ENCODE measurements at regions not wholly inside any gene's neighbourhood (a gene's known extent, or its start where the extent isn't known, plus 50 kb on each side); places are given as distances from the start of the nearest gene placed in this dataset.
A peak's percentile ranks its signal among the peaks of the same experiment; 100 is the strongest.
"Not testable (repeated sequence)": the region's sequence is repeated elsewhere in the genome, so short reads cannot be mapped to it uniquely, and the experiment has no call there.

- H3K27ac Mint-ChIP-seq, result no peak overlapping the region
- no peak for ATAC-seq
- H3K36me3 Mint-ChIP-seq, result no peaks in the 10 kb centered on the region
- H3K4me1 Mint-ChIP-seq, result no peaks in the 10 kb centered on the region
- no peak overlapping the region for H3K4me3 Mint-ChIP-seq
- H3K9me3 Mint-ChIP-seq, result no peaks in the 10 kb centered on the region
- no peaks in the 10 kb centered on the region for H3K27me3 Mint-ChIP-seq
Measured at GRCh38 chr2:111616651-111617218, 267.3 kb downstream of the ANAPC1 start.

- H3K4me3 Mint-ChIP-seq, result no peak overlapping the region
- no peaks in the 10 kb centered on the region for H3K36me3 Mint-ChIP-seq
- no peaks in the 10 kb centered on the region for H3K4me1 Mint-ChIP-seq
- H3K27ac Mint-ChIP-seq, result no peak overlapping the region
- H3K9me3 Mint-ChIP-seq, result no peaks in the 10 kb centered on the region
- no peaks in the 10 kb centered on the region for H3K27me3 Mint-ChIP-seq
- no peak for ATAC-seq
Measured at GRCh38 chr2:111617299-111618225, 266.4 kb downstream of the ANAPC1 start.

- H3K27me3 Mint-ChIP-seq, result no peaks in the 10 kb centered on the region
- no peaks in the 10 kb centered on the region for H3K9me3 Mint-ChIP-seq
- H3K36me3 Mint-ChIP-seq, result no peaks in the 10 kb centered on the region
- no peak overlapping the region for H3K27ac Mint-ChIP-seq
- H3K4me1 Mint-ChIP-seq, result no peaks in the 10 kb centered on the region
- ATAC-seq, result no peak
- H3K4me3 Mint-ChIP-seq, result no peak overlapping the region
Measured at GRCh38 chr2:111618226-111618977, 265.6 kb downstream of the ANAPC1 start.

- no peaks in the 10 kb centered on the region for H3K36me3 Mint-ChIP-seq
- H3K9me3 Mint-ChIP-seq, result no peaks in the 10 kb centered on the region
Measured at GRCh38 chr2:111618978-111619902, 264.8 kb downstream of the ANAPC1 start.

GRCh38 chr2:111620281-111620680 lies 263.7 kb downstream of the ANAPC1 start:
- H3K9me3 Mint-ChIP-seq, result no peaks in the 10 kb centered on the region
- no peak for ATAC-seq
- H3K36me3 Mint-ChIP-seq, result no peaks in the 10 kb centered on the region
- no peak overlapping the region for H3K27ac Mint-ChIP-seq
- H3K27me3 Mint-ChIP-seq, result no peaks in the 10 kb centered on the region
- H3K4me3 Mint-ChIP-seq, result no peak overlapping the region
- peaks cover 10% of the 10 kb centered on the region for H3K4me1 Mint-ChIP-seq

More at GRCh38 chr2:111618978-111619902, 264.8 kb downstream of the ANAPC1 start:
- H3K4me1 Mint-ChIP-seq, result peaks cover 4% of the 10 kb centered on the region
- H3K27ac Mint-ChIP-seq, result no peak overlapping the region
- no peak for ATAC-seq
- H3K27me3 Mint-ChIP-seq, result no peaks in the 10 kb centered on the region
- no peak overlapping the region for H3K4me3 Mint-ChIP-seq

- Mint-ChIP-seq H3K36me3 (no peaks in the 10 kb centered on the region), H3K27me3 (no peaks in the 10 kb centered on the region), H3K4me1 (peaks cover 20% of the 10 kb centered on the region), H3K4me3 (no peak overlapping the region), H3K9me3 (peaks cover 8% of the 10 kb centered on the region), H3K27ac (no peak overlapping the region)
- no peak for ATAC-seq
Measured at GRCh38 chr2:111622859-111623258, 261.1 kb downstream of the ANAPC1 start.

- H3K9me3 Mint-ChIP-seq, result peaks cover 13% of the 10 kb centered on the region
- H3K36me3 Mint-ChIP-seq, result peaks cover under 1% of the 10 kb centered on the region
- ATAC-seq, result peak; percentile 13
- H3K4me3 Mint-ChIP-seq, result no peak overlapping the region
- H3K4me1 Mint-ChIP-seq, result peaks cover 20% of the 10 kb centered on the region
- H3K27ac Mint-ChIP-seq, result no peak overlapping the region
- no peaks in the 10 kb centered on the region for H3K27me3 Mint-ChIP-seq
Measured at GRCh38 chr2:111623380-111623779, 260.6 kb downstream of the ANAPC1 start.

GRCh38 chr2:111624411-111625156 lies 259.4 kb downstream of the ANAPC1 start:
- Mint-ChIP-seq H3K36me3 (peaks cover 8% of the 10 kb centered on the region), H3K9me3 (peaks cover 19% of the 10 kb centered on the region), H3K27me3 (no peaks in the 10 kb centered on the region), H3K4me3 (no peak overlapping the region), H3K4me1 (peaks cover 20% of the 10 kb centered on the region), H3K27ac (no peak overlapping the region)
- no peak for ATAC-seq

GRCh38 chr2:111625157-111625537 lies 258.8 kb downstream of the ANAPC1 start:
- Mint-ChIP-seq H3K9me3 (peaks cover 23% of the 10 kb centered on the region), H3K4me1 (peaks cover 20% of the 10 kb centered on the region)
- not testable (repeated sequence) for H3K4me3 Mint-ChIP-seq, H3K36me3 Mint-ChIP-seq, ATAC-seq, H3K27ac Mint-ChIP-seq, H3K27me3 Mint-ChIP-seq

GRCh38 chr2:111626037-111626864 lies 257.7 kb downstream of the ANAPC1 start:
- ATAC-seq, result no peak
- H3K4me1 Mint-ChIP-seq, result peaks cover 20% of the 10 kb centered on the region
- peaks cover 23% of the 10 kb centered on the region for H3K9me3 Mint-ChIP-seq
- H3K27me3 Mint-ChIP-seq, result no peaks in the 10 kb centered on the region
- H3K27ac Mint-ChIP-seq, result peak overlapping the region; percentile 59
- peaks cover 8% of the 10 kb centered on the region for H3K36me3 Mint-ChIP-seq
- H3K4me3 Mint-ChIP-seq, result no peak overlapping the region

- Mint-ChIP-seq H3K4me1 (peaks cover 20% of the 10 kb centered on the region), H3K27ac (no peak overlapping the region), H3K36me3 (peaks cover 8% of the 10 kb centered on the region), H3K9me3 (peaks cover 23% of the 10 kb centered on the region), H3K4me3 (no peak overlapping the region), H3K27me3 (no peaks in the 10 kb centered on the region)
- no peak for ATAC-seq
Measured at GRCh38 chr2:111626865-111627163, 257.2 kb downstream of the ANAPC1 start.

- Mint-ChIP-seq H3K4me1 (peaks cover 20% of the 10 kb centered on the region), H3K27ac (no peak overlapping the region), H3K4me3 (no peak overlapping the region), H3K27me3 (no peaks in the 10 kb centered on the region), H3K36me3 (peaks cover 8% of the 10 kb centered on the region), H3K9me3 (peaks cover 23% of the 10 kb centered on the region)
- ATAC-seq, result no peak
Measured at GRCh38 chr2:111627256-111627655, 256.7 kb downstream of the ANAPC1 start.

- H3K36me3 Mint-ChIP-seq, result peaks cover 8% of the 10 kb centered on the region
- no peak overlapping the region for H3K27ac Mint-ChIP-seq
- no peak for ATAC-seq
- H3K4me1 Mint-ChIP-seq, result peaks cover 20% of the 10 kb centered on the region
- H3K27me3 Mint-ChIP-seq, result peaks cover 5% of the 10 kb centered on the region
- peaks cover 23% of the 10 kb centered on the region for H3K9me3 Mint-ChIP-seq
- no peak overlapping the region for H3K4me3 Mint-ChIP-seq
Measured at GRCh38 chr2:111628221-111628620, 255.8 kb downstream of the ANAPC1 start.
